ENCODE measurements at regions not wholly inside any gene's neighbourhood (a gene's known extent, or its start where the extent isn't known, plus 50 kb on each side); places are given as distances from the start of the nearest gene placed in this dataset.

DNA sequence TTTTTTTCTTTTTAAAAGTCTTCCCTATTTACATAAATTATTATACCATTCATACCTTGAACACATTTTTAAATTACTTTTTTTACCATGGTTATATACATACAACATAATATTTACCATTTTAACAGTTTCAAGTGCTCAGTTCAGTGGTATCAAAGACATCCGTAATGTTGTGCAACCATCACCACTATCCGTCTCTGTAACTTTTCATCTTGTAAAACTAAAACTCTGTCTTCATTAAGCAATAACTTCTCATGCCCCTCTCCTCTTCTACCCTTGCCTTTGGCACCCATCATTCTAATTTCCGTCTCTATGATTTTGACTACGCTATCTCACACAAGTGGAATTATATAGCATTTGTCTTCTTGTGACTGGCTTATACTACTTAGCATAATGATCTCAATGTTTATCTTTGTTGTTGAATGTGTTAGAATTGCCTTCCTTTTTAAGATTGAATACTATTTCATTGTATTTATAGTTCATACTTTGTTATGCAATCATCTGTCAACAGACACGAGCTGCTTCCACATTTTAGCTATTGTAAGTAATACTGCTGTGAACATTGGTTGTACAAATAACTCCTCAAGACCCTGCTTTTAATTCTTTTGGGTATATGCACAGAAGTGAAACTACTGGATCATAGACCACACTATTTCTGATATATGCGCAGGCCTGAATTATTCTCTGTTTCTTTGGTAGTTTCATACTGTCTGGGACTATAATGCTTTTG is 689.5 kb upstream of the NCAM2 start:
- DNase-seq = no peak
- no peaks in the 10 kb centered on the region for H3K36me3 ChIP-seq
- intact Hi-C loops (cut with DNase I) = no loop called here
- H3K4me1 ChIP-seq = no peaks in the 10 kb centered on the region
- no peak for ATAC-seq
- TF ChIP-seq, protein P1, sequence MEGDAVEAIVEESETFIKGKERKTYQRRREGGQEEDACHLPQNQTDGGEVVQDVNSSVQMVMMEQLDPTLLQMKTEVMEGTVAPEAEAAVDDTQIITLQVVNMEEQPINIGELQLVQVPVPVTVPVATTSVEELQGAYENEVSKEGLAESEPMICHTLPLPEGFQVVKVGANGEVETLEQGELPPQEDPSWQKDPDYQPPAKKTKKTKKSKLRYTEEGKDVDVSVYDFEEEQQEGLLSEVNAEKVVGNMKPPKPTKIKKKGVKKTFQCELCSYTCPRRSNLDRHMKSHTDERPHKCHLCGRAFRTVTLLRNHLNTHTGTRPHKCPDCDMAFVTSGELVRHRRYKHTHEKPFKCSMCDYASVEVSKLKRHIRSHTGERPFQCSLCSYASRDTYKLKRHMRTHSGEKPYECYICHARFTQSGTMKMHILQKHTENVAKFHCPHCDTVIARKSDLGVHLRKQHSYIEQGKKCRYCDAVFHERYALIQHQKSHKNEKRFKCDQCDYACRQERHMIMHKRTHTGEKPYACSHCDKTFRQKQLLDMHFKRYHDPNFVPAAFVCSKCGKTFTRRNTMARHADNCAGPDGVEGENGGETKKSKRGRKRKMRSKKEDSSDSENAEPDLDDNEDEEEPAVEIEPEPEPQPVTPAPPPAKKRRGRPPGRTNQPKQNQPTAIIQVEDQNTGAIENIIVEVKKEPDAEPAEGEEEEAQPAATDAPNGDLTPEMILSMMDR (IDR thresholded peaks at IDR 0.05) = no peak
- no peak overlapping the region for H3K27ac ChIP-seq
- H3K9me3 ChIP-seq = peaks cover 0 to 1% of the 10 kb centered on the region in 2 donors
- H3K4me3 ChIP-seq = no peak overlapping the region
- H3K27me3 ChIP-seq = no peaks in the 10 kb centered on the region

DNA sequence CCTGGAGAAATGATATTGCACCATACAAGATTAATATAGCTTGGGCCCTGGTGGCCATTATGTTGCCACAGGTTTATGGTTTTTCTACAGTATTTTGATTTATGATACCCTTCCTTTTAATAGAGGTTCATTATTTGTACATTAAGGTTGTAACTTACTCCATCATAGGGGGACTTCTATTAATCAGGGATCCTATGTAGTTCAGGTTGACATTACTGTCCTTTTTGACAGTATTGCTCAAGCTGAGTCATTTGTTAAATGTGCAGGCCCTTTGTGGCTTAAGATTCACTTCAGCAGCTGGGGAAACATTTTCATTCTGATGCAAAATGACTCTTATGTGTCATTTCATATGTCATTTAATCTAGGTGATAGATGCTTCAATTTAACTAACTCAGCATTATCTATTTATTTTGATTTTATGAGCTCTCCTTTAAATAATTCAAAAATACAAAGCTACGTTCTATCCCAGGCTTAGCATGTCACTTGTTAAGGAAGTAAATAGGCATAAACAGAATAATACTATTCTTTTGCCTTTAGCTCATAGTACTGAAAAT is 686.9 kb upstream of the NCAM2 start:
- intact Hi-C loops (cut with DNase I) = no loop called here
- no peak for DNase-seq
- no peak overlapping the region for H3K27ac ChIP-seq
- H3K27me3 ChIP-seq = no peaks in the 10 kb centered on the region
- no peak overlapping the region for H3K4me3 ChIP-seq
- H3K4me1 ChIP-seq = no peaks in the 10 kb centered on the region
- H3K9me3 ChIP-seq = peaks cover 0 to 10% of the 10 kb centered on the region in 2 donors
- no peak for ATAC-seq
- H3K36me3 ChIP-seq = no peaks in the 10 kb centered on the region
- TF ChIP-seq, protein P1 (IDR thresholded peaks at IDR 0.05) = no peak

DNA sequence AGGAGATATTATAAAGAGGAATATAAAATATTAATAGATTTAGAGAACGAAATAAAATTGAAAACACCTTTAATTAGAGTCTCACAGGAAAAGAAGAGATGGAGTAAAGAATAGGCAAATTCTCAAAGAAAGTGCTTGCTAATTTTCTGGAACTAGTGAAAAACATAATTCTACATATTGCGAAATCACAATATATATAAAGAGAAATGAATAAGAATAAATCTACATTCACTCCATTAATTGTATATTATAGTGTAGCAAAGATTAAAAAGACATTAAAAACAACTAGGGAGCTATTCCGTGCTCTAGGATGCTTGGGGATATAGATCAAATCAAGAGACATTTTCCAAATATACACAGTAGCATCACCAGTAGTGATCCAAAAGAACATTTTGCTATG is 685.2 kb upstream of the NCAM2 start:
- TF ChIP-seq, protein P1 (IDR thresholded peaks at IDR 0.05) = no peak
- Histone ChIP-seq H3K9me3 (peaks cover 0 to 10% of the 10 kb centered on the region in 2 donors), H3K4me3 (no peak overlapping the region), H3K4me1 (no peaks in the 10 kb centered on the region), H3K36me3 (no peaks in the 10 kb centered on the region), H3K27ac (no peak overlapping the region), H3K27me3 (no peaks in the 10 kb centered on the region)
- no peak for DNase-seq
- intact Hi-C loops (cut with DNase I) = no loop called here
- ATAC-seq = no peak

DNA sequence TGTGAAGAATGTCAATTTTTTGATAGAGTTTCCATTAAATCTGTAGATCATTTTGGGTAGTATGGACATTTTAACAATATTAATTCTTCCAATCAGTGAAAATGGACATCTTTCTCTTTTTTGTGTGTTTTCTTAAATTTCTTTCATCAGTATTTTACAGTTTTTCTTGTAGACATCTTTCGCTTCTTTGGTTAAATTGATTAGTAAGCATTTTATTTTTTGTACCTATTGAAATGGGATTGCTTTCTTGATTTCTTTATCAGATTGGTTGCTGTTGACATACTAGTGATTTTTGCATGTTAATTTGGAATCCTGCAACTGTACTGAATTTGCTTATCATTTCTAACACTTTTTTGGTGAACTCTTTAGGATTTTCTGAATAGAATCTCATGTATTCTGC is 683.2 kb upstream of the NCAM2 start:
- TF ChIP-seq, protein P1 (IDR thresholded peaks at IDR 0.05) = no peak
- Histone ChIP-seq H3K27me3 (no peaks in the 10 kb centered on the region), H3K4me3 (no peak overlapping the region), H3K27ac (no peak overlapping the region), H3K4me1 (no peaks in the 10 kb centered on the region), H3K36me3 (no peaks in the 10 kb centered on the region), H3K9me3 (peaks cover 0 to 10% of the 10 kb centered on the region in 2 donors)
- intact Hi-C loops (cut with DNase I) = no loop called here
- no peak for DNase-seq
- no peak for ATAC-seq

DNA sequence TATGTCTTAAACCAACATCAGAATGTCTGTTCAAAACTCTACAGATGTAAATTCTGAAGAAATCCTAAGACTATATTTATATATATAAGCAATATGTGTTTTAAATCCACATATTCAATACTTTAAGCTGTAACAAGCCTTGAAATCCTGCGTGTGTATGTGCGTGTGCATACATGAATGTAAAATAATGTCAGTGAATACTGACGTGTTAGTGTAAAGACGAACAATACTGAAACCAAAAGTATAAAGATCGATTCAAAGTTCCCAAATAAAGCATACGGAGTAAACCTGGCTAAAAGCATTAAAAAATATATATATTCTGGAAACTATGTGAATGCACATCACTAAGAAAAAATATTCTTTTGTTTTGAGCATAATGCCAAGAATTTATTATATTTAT is 668.6 kb upstream of the NCAM2 start:
- ATAC-seq (no peak), DNase-seq (no peak)
- no peak overlapping the region for H3K27ac ChIP-seq
- no peak overlapping the region for H3K4me3 ChIP-seq
- no peaks in the 10 kb centered on the region for H3K36me3 ChIP-seq
- TF ChIP-seq, protein P1 (IDR thresholded peaks at IDR 0.05) = no peak
- no peaks in the 10 kb centered on the region for H3K27me3 ChIP-seq
- intact Hi-C loops (cut with DNase I) = no loop called here
- H3K4me1 ChIP-seq = no peaks in the 10 kb centered on the region
- peaks cover 0 to 7% of the 10 kb centered on the region in 2 donors for H3K9me3 ChIP-seq

All from left lung (tissue), 4 donors.